HG02571 (cell line): ENCODE measurements at regions not wholly inside any gene's neighbourhood (a gene's known extent, or its start where the extent isn't known, plus 50 kb on each side); places are given as distances from the start of the nearest gene placed in this dataset.

ENCODE experiments used
- ATAC-seq: cut with Tn5 transposase; IDR thresholded peaks from one replicate; pipeline ENCODE4 v1.9.1; 2021; ENCODE audit warnings: mild to moderate bottlenecking, moderate library complexity; ENCODE audit not compliant: unreplicated experiment

DNA sequence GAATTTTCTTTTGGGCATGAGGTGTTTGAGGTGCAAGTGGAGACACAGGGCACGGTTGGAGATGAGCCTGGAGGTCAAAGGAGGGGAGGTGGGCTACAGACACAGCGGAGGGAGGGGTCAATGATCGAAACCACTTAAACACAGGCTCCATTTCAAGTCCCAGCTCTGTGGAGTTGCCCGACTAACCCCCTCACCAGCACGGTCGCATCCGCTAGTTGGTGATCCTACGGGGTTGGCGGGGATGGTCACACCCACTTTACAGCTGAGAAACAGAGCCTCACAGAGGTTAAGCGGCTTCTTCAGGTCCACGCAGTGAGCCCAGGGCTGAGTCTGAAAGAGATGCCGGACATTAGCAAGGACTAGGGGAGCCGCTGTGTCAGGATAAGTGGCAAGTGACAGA lies 60.1 kb upstream of the RUNX3 start:
- no peak for ATAC-seq

DNA sequence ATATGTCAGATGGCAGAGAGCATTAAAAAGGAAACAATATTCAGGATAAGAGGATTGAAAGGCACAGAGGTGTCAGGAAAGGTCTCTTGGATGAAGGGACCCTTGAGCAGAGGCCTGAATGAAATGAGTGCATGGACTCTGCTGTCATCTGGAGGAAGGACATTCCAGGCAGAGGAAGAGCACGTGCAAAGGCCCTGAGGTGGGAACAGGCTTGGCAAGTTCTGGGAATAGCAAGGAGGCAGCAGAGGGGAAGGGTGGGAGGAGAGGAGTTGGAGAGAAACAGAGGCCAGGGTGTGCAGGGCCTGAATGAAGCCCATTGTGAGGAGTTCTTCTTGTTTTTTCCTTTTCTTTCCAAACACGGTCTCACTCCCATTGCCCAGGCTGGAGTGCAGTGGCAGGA lies 59.0 kb upstream of the RUNX3 start:
- no peak for ATAC-seq

DNA sequence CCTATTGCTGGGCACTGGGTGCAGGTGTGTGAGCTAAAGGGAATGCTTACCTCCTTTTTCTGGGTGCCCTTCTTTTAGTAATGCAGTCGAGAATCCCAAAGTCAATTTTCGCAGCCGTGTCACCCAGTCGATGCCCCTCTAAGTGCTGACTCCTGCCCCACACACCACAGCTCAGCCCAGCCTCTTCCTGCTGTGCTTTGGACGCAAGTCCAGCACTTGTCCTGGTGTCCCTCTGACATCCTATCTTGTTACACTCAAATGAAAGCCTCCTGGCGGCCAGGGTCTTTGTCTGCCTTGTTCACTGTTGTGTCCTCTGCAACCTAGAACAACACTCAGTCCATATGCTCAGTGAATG lies 58.5 kb upstream of the RUNX3 start:
- ATAC-seq = no peak

DNA sequence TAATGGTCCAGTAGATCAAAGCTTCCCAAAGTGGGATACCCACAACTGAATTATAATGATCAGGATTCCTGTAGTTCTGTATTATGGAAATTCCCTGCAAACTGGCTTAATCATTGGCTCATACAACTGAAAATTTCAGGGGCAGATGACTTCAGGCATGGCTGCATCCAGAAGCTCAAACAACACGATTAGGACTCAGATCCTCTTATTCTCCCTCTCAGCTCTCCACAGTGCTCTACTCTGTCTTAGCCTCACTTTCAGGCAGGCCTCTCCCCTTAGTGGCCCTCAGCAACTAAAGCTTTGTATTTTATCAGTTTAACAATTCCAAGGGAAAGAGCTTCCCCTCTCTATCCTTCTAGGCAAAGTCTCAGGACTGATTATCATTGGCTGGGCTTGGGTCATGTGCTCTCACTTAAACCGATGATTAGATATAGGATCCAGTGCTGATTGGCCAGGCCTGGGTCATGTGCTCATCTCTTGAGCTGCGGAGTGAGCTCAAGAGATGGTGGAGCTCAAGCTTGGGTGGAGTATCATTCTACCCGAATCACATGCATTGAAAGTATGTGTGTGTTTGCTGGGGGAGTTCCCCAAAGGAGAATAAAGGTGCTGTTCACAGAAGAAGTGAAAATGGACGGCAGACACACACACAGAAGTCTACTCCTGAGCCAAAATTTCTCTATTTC lies 57.9 kb upstream of the RUNX3 start:
- no peak for ATAC-seq

DNA sequence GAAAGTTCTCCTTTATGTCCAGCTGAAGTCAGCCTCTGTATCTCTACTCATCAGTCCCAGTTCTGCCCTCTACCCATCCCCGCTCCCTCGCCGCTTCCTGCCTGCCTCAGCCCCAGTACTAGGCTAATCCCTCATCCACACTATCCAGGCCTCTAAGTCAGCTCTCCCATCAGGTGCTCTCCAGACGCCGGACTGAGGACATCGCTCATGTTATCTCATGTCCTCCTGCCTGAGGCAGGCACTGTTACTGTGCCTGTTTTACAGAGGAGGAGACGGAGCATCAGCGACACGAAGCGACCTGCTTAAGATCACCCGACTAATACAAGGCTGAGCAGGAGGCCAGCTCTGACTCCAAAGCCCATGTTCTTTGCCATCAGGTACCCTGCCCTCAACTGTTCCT lies 57.3 kb upstream of the RUNX3 start:
- ATAC-seq = no peak

DNA sequence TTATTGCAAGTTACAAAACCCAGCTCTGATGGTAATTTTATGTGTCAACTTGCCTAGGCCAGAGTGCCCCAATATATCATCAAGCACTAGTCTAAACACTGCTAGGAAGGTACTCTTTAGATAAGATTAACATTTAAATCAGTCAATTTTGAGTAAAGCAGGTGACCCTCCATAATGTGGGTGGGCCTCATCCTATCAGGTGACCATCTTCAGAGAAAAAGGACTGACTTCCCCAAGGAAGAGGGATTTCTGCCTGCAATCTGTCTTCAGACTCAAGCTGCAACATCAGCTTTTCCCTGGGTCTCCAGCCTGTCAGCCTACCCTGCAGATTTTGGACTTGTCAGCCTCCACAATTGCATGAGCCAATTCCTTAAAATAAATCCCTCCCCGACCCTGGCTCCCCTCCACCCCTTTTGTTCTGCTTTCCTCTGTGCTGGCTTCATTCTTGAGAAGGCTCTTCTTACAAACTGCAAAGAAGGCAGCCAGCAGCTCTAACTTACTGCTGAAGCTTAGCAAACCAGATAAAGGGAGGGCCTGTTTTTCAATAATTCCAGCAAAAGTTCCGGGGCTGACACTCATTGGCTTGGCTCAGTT lies 56.4 kb upstream of the RUNX3 start:
- no peak for ATAC-seq

DNA sequence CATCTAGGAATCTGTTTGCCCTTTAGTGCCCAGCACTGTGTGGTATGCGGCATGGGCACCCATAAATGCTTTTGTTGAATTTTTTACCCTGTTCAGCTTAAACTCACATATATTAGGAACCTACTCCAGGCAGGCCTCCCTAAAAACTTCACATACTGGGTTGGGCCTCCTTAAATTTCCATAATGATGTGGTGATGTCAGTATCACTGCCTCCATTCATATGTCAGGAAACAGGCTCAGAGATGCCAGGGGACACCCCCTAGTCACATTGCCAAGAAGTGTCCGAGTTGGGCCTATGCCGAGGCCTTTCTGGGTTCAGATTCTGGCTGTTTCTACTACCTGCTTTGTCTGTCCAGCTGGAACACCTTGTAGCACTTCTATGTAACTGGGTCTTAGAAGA lies 55.7 kb upstream of the RUNX3 start:
- ATAC-seq = no peak

DNA sequence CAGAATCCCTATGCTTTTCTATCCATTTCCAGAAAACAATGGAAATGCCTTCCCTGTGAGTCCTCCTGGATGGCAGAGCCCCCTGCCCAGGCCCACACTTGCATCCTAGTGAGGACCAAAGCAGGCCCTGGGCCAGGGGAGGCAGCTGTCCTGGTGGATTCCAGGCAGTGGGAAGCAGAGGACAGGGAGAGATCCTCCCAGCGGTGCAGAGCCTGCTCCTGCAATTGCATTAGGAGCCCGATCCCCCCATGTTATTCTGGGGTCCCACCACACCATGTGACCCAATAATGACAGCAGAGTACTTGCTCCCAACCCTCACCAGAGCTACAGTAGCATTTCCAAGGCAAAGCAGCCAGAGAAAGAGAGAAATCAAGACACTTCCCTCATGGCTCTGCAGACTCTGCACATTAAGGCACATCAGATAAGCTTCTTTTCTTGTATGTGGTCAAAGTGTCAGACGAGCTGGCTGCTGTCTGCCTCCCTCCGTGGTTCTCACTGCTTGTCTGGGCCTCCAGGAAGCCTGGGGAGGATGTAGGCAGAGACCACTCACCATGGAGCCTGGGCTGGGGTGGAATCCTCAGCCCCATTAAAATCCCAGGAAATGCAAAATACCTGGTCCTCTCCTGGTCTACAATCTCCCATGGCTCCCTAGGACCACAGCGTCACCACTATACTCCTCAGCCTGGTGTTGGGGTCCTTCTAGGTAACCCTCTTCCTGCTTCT lies 54.9 kb upstream of the RUNX3 start:
- no peak for ATAC-seq

DNA sequence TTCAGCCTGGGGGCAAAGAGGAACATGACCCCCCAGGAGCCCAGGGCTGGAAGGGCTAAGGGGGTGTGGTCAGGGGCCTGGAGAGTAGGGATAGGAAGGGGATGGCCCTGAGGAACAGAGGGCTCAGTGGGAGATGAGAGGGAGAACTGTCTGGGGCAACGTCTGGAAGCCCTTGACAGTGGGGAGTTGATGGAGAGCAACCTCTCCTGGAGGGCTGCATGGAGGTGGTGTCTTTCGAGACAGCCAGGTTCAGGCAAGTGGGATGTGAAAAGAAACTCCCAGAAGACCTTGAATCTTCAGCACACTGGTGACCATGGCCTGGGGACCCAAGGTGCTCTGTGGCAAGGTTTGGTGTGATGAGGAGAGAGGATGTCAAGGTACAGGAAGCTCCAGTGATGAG lies 54.2 kb upstream of the RUNX3 start:
- no peak for ATAC-seq

DNA sequence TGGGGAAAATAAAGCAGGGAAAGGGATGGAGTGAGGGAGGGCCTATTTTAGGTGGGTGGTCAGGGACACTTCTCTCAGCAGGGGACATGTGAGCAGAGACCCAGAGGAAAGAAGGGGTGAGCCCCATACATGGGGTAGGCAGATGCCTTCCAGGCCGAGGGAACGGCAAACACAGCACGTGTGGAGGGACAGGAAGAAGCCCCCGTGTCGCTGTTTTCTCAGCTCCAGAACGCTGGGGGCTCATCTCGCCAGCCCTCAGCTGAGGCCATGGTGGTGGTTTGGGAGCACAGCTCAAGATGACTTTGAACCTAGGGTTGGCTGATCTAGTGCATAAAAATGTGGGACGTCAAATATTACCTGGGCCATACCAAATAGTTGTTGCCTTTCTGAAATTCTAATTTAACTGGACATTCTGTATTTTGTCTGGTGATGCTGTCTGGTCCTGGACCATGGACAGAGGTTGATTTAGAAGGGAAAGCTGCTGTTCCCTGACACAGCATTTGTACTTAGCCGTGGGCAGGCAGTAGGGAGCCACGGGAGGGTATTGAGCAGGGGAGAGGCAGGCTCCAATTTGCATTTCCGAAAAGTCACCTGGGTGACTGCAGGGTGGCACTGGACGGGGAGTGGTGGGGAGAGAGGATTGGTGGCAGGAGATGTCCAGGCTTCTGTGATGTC lies 53.1 kb upstream of the RUNX3 start:
- ATAC-seq = no peak

DNA sequence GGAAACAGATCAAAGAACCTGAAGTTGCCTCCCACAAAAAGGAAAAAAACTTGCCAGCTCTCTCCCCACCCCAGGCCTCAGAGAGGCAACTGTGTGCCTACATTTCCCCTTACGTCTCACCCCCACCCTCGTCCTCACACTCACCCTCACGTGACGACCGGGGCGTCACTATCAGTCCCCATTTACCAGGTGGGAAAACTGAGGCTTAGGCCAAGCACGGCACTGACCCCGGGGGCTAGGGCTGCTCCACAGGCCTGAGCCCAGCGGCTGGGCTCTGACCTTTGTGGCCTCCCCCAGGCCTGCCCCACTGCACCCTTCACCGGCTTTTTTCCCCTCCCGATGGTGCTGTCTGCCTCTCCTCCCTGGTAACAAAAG lies 51.5 kb upstream of the RUNX3 start:
- ATAC-seq = no peak

DNA sequence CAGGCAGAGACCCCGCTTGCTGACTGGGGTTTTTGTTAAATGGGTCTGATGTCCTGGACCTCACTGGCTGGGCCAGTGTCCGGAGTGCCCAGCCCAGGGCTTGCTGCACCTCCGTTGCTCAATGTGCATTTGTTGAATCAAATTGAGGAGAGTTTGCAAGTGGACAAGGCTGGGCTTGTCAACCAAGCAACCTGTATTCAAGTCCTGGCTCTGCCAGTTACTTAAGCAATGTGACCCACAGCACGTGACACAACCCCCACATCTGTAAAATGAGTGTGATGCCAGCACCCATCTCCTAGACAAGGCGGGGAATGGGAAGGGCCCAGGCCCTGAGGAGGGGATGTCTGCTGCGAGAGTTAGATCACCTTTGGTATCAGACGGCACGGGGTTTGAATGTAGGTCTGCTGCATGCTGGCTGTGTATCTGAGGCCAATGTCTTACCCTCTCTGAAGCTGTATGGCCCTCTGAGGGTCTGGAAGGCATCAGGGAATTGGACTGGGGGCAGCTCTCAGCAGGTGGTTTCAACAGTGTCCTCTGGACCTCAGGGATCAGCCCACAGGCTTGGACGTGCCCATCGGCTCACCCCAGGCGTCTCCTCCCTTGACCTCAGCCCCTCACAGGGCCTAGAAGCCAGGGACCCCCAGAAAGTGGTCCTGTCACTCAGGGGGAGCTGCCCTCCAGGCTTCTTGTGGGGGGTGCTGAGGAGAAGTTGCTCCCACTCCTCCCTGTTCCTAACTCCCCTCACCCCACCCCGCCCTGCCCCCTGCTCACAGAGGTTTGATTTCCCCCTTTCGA lies 51.0 kb upstream of the RUNX3 start:
- ATAC-seq = no peak
